SU-DHL-6 (cell line): ENCODE measurements at regions not wholly inside any gene's neighbourhood (a gene's known extent, or its start where the extent isn't known, plus 50 kb on each side); places are given as distances from the start of the nearest gene placed in this dataset.

ENCODE experiments used
- CTCF ChIP-seq: fragments of 200-600 bp; sonication (generic); IDR thresholded peaks from one replicate; pipeline ENCODE4 v1.5.1; 2017; ENCODE audit warnings: antibody characterized with exemption, mild to moderate bottlenecking, low read length, moderate library complexity; ENCODE audit not compliant: insufficient read depth, poor library complexity, severe bottlenecking
- EZH2phosphoT487 ChIP-seq: fragments of 200-600 bp; sonication (generic), shearing (Covaris generic); conservative IDR thresholded peaks from 2 replicates; pipeline ENCODE4 v1.6.1; 2018; ENCODE audit warnings: mild to moderate bottlenecking, antibody characterized with exemption, low read length, moderate library complexity, mixed read lengths

GRCh38 chr3:117881210-117881609 is 1153.4 kb downstream of the IGSF11 start:
- no peak for TF ChIP-seq CTCF
- TF ChIP-seq EZH2phosphoT487, result no peak
